Middle frontal gyrus (tissue), 1 donor: ENCODE measurements at regions not wholly inside any gene's neighbourhood (a gene's known extent, or its start where the extent isn't known, plus 50 kb on each side); places are given as distances from the start of the nearest gene placed in this dataset.
"Not testable (repeated sequence)": the region's sequence is repeated elsewhere in the genome, so short reads cannot be mapped to it uniquely, and the experiment has no call there.

Experiments used
- DNase-seq: peaks from one replicate; pipeline ENCODE4 v3.0.0-alpha.2; 2015; ENCODE audit warnings: low spot score; ENCODE audit errors: extremely low spot score

- no peak for DNase-seq
These were observed 77.6 kb upstream of the RASA1 start for GRCh38 chr5:87190041-87190440.

GRCh38 chr5:87190687-87191086, 77.0 kb upstream of the RASA1 start:
- DNase-seq, result no peak

- no peak for DNase-seq
These were observed 76.0 kb upstream of the RASA1 start for GRCh38 chr5:87191645-87192044.

GRCh38 chr5:87195104-87195591, 72.5 kb upstream of the RASA1 start:
- DNase-seq, result peak; percentile 17

- DNase-seq, result no peak
These were observed 72.1 kb upstream of the RASA1 start for GRCh38 chr5:87195616-87196015.

- peak; percentile 38 for DNase-seq
These were observed 69.7 kb upstream of the RASA1 start for GRCh38 chr5:87198010-87198409.

- not testable (repeated sequence) for DNase-seq
These were observed 68.4 kb upstream of the RASA1 start for GRCh38 chr5:87199246-87199645.

GRCh38 chr5:87199704-87200103, 68.0 kb upstream of the RASA1 start:
- DNase-seq, result not testable (repeated sequence)

GRCh38 chr5:87210076-87210475, 57.6 kb upstream of the RASA1 start:
- DNase-seq, result no peak

GRCh38 chr5:87210743-87211142, 56.9 kb upstream of the RASA1 start:
- DNase-seq, result no peak

GRCh38 chr5:87211676-87212075, 56.0 kb upstream of the RASA1 start:
- no peak for DNase-seq

- not testable (repeated sequence) for DNase-seq
These were observed 55.5 kb upstream of the RASA1 start for GRCh38 chr5:87212183-87212582.

GRCh38 chr5:87217480-87217879, 50.2 kb upstream of the RASA1 start:
- DNase-seq, result not testable (repeated sequence)
